HG02840 (cell line): ENCODE measurements at regions not wholly inside any gene's neighbourhood (a gene's known extent, or its start where the extent isn't known, plus 50 kb on each side); places are given as distances from the start of the nearest gene placed in this dataset.
A peak's percentile ranks its signal among the peaks of the same experiment; 100 is the strongest.

Experiments
- ATAC-seq: cut with Tn5 transposase; IDR thresholded peaks from one replicate; pipeline ENCODE4 v1.9.1; 2021; ENCODE audit warnings: mild to moderate bottlenecking, moderate library complexity, moderate number of reproducible peaks; ENCODE audit not compliant: unreplicated experiment, low FRiP score

DNA sequence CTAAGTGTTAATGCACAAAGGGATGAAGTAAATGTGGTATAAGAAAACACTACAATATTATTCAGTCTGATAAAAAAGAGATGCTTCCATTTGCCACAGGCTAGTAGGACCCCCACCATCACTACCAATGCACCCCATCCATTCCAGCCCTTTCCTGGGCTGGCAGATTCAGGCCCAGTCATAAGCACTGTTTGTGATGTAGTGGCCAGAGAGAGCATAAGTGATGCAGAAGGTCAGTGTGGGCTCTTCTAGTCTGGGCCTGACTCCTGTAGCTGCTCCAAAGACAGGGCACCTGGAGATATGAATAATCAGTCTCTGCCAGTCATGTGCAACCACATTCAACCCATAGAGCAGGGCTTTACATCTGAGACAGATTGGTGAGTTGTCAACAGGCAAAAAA is 1294.7 kb downstream of the TMEM121 start:
- ATAC-seq: no peak

- ATAC-seq: no peak
These were observed 1296.5 kb downstream of the TMEM121 start for GRCh38 chr14:106822905-106823304.

- no peak for ATAC-seq
These were observed 1297.2 kb downstream of the TMEM121 start for GRCh38 chr14:106823552-106823951.

GRCh38 chr14:106826833-106827369 is 1300.5 kb downstream of the TMEM121 start:
- ATAC-seq: no peak

- ATAC-seq: peak; percentile 58
These were observed 1304.9 kb downstream of the TMEM121 start for GRCh38 chr14:106831322-106831720.

DNA sequence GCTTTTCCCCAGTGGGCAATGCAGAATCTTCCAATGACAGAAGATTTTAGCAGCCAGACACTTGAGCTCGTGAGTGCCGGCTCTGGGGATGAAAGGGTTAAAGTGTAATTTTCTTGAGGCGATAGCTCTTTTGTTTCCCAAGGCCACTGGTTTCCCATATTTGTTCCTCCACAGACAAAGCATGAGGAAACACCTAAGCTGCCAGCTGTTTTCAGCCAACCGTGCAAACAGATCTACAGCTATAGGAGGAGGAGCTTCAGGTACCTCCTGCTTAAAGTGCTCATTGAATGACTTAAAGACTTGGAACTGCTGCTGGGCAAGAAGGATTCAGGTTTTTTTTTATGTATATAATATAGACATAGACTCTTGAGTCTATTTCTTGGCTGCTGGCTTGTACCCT is 1311.5 kb downstream of the TMEM121 start:
- no peak for ATAC-seq

DNA sequence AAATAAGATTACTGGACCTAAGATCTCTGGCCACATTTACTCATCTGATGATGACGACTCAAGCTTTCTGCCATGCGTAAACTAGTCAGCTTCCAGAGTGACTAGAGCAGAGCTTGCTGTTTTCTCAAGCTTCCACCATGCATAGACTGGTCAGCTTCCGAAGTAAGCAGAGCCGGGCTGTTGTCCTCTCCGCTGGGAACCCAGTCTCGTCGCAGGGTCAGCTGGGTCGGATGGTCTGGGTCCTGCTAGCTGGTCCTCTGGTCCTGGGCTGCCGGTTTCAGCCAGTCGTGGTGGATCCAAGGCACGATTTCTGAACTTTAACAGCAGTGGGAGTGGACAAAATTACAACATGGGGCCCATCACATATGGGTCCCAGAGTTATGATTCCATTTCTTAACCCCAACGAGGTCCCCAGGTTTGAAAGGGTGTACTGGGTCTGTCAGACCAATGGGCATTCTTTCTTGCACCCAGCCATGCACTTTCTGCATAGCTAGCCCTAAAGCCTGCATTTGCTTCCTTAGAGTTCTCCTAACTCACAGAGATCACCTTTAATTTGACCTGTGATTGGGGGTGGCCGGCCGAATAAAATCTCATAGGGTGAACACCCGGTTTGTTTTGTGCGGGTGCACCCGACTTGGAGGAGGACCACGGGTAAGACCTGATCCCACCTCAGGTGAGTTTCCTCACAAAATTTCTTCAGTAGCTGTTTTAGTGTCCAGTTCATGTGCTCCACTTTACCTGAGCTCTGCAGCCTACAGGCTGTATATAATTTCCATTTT is 1312.8 kb downstream of the TMEM121 start:
- no peak for ATAC-seq

- no peak for ATAC-seq
These were observed 1313.9 kb downstream of the TMEM121 start for GRCh38 chr14:106840258-106840657.

DNA sequence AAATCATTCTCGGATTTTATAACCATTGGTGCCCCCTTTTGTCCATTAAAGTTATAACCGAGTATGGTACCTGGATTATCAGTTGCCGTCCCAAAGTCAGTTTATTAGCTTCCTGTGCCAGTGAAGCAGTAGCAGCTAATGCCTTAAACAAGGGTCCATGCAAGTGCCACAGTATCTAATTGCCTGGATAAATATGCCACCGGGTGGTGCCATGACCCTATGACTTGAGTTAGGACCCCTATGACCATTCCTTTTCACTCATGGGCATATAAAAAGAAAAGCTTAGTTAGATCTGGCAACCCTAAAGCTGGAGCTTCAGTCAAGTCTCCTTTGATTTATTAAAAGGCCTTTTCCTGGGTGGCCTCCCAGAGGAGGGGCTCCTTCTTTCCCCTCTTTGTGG is 1314.6 kb downstream of the TMEM121 start:
- no peak for ATAC-seq

DNA sequence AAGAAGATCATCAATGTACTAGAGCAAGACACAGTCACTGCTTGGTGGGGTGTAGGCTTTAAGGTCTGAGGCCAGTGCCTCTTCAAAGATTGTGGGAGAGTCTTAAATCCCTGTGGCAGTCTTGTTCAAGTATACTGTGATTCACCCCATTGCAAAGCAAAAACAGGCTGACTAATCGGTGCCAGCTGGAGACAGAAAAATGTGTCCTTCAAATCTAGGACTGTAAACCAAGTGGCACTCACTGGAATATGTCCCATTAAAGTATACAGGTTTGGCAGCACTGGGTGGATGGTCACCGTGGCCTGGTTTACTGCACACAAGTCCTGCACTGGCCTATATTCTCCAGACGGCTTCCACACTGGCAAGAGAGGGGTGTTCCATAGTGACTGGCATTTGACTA is 1315.3 kb downstream of the TMEM121 start:
- no peak for ATAC-seq

GRCh38 chr14:106842687-106843086 is 1316.3 kb downstream of the TMEM121 start:
- ATAC-seq: no peak

GRCh38 chr14:106843386-106843785 is 1317.0 kb downstream of the TMEM121 start:
- ATAC-seq: no peak

DNA sequence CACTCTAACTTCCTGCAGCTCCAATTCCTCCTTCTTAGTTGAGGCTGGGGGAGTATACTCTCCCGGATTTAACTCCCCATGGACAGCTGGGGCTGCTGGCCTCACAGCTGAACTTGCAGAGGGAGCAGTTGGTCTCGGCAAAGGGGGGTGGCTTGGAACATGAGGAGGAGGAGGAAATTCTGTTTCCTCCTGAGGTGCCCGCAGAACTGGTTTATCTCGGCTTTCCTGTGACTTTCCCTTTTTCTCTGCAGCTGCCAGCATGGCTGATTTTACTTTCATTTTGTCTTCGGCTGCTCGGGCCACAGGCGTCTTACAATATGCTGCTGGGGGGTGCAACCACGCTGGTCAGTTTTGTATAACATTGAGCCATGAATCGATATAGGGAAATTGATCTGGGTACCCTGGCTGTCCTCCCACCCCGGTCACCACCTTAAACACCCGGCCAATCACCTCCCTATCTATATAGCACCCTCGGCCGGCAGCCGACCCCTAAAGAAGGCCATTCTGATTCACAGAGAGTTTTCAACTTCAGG is 1317.6 kb downstream of the TMEM121 start:
- no peak for ATAC-seq

DNA sequence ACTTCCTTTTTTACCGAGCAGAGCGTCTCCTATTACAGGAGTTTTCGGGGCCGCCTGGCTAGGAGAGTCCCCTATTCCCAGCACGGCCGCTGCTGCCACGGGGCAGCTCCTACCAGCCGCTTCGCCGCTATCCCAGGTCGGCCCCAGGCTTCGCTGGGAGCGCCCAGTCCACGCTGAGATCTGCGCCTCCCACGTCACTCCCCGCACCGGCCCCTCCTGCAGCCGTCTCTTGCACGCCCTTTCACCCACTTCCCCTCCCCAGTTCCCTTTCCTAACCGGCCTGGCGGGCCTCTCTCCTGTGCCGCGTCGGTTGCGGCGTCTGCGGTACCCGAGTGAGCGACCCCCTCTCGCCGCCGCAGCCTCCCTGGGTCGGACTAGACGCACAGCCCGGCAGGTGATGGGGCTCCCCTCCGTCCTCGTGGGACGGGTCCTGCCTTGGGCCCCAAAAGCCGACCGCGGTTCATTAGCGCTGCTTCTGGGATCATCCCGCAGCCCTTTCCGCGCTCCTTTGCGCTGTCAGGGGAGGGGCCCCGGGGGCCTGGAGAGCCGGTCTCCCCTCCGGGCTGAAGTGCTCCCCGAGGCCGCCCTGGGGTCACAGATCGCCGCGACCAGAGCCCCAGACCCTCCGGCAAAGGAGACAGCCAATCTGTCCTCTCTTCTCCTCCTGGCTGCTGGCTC is 1318.4 kb downstream of the TMEM121 start:
- ATAC-seq: no peak

DNA sequence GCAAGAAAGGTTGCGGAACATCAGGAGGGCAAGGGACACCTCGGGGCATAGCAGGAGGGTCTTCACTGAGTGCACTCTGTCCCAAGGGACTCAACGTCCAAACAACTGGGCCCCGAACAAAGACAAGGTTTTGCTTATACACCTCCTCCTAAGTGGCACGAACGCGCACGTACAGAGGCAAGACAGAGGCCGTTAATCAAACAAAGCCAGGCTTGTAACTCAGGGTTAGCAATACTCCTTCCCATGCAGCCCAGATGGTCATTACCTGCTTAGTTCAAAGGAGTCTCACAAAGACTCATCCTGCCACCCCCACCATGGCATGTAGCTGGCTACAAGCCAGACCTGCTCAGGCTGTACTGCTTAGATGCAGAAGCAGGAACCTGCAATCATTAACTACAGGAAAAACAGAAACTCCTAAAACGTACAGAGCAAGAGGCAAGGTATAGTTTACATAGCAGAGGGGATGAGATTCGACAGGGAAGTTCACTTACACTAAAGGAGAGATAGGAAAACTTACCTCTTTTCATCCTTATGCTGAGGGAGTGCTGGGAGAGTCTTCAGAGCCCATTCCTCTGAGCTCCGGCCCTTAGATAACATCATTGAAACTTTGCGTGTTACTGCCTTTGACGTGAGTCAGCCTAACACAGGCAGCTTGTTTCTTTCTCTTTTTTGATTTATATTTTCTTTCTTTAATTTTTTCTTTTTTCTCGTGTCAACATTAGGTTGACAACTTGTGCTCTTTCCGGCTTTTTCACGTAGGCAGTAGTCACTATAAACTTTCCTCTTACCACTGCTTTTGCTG is 1319.1 kb downstream of the TMEM121 start:
- no peak for ATAC-seq

DNA sequence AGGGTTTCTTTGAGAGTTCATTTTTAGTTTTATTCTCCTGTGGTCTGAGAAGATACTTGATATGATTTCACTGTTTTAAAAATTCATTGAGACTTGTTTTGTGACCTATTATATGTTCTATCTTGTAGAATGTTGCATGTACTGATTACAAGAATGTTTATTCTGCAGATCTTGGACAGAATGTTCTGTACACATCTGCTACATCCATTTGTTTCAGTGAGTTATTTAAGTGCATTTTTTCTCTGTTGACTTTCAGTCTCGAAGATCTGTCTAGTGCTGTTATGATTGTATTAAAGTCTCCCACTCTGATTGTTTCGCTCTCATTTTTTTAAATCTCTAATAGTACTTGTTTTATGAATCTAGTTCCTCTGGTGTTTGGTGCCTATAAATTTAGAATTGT is 1319.8 kb downstream of the TMEM121 start:
- ATAC-seq: no peak

DNA sequence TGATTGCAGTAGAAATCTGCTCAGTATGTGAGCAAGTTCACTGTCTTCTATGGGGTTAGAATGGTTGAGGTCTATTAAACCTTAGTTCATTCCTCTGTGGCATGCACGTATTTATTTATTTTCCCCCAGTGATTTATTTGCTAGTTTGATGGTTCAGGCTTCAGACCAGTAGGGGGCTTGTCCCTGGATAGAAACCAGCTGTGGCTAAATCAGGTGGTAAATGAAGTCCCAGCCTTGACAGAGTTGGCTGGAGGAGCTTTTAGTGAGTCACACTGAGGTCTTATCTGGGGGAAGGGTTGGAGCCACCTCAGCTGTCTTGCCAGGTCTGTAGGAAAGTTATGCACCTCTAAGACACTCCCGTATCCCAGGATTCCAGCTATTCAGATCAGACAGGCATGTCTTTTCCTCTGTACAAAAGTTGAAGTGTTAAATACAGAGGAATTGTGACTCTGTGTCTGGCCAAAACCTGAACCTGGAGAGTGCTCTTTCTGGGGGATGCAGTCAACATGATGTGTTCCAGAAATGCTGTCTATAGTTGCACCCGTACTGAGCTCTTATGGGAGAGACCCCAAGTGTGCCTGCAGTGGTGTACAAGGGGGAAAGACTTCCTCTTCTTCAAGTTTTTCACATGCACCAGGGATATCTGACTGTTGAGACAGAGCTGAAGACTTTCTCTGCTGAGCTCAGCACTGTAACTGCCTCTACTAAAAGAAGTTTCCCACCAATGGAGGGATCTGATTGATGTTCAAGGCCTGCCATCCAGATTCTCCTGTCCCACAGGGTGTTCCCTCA is 1322.1 kb downstream of the TMEM121 start:
- no peak for ATAC-seq

DNA sequence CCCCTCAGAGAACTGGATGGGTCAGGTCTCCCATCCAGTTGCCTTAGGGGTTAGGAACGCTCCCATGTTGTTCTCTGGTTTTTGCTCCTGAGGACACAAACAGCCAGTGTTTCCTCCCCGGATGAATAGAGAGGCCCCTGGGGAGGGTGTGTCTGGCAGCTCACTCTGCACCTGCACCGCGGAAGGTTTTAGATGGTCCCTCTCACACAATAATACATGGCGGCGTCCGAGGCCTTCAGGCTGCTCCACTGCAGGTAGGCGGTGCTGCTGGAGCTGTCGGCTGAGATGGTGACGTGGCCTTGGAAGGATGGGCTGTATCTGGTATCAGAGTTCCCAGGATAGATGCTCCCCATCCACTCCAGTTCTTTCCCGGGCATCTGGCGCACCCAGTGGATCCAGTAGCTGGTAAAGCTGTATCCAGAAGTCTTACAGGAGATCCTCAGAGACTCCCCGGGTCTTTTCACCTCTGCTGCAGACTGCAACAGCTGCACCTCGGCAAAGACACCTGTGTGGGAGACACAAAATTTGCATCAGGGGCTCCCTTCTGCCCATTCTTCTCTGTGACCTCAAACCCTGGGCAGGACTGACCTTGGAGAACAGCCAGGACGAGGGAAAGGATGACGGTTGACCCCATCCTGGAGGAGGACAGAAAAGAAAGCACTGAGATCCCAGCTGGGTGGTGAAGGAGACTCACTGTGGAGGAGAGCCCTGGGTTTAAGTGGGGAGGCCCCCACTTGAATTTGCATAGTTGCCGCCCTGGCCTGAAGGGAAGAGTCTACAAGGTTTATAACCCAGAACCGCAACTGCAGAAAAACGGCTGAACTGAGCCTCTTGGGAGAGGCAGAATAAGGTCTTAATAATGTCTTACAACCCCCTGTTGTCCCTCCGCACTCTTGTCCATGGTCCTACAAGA is 1324.8 kb downstream of the TMEM121 start:
- ATAC-seq: no peak
